ENCODE measurements at regions not wholly inside any gene's neighbourhood (a gene's known extent, or its start where the extent isn't known, plus 50 kb on each side); places are given as distances from the start of the nearest gene placed in this dataset.

DNA sequence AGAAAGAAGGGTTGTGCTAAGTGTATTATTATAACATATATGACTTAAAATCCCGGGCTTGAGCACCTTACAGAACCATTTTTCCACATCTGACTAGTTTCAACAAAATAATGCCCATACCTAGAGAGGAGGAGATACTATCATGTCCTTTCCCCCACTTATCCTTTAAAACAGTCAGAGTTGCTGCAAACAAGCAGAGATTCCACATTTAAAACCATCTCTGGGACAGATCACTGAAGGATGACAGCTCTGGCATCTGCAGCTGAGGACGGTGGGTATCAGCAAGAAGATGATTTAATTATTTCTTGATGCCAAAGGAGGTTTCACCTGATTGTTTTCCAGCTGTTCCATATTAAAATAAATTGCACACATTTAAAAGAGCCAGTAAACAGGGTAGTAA is 328.0 kb upstream of the TMTC1 start:
- DNase-seq (ENCODE audit: low read depth in 1 of 2, low spot score in 1 of 2) (no peak), FAIRE-seq (no peak), ATAC-seq (no peak)
- CTCF ChIA-PET = no interaction called here
- TF ChIP-seq NR3C1 (IDR thresholded peaks at IDR 0.05) (no peak), PHF8 (IDR thresholded peaks at IDR 0.05; ENCODE audit: borderline replicate concordance, low read depth) (no peak), CHD4 (IDR thresholded peaks at IDR 0.05; ENCODE audit: borderline replicate concordance) (no peak), SREBF2 (IDR thresholded peaks at IDR 0.05) (no peak), BHLHE40 (IDR thresholded peaks at IDR 0.05; ENCODE audit: low read depth, low read length) (no peak), HEYL (CRISPR knock-in tag; IDR thresholded peaks at IDR 0.05) (no peak), NPAS2 (CRISPR knock-in tag; IDR thresholded peaks at IDR 0.05; ENCODE audit: borderline replicate concordance) (no peak), ZNF302 (CRISPR knock-in tag; IDR thresholded peaks at IDR 0.05) (no peak), POLR2AphosphoS2 (conservative IDR thresholded peaks at IDR 0.05; ENCODE audit: low read length) (no peak), EHF (CRISPR knock-in tag; IDR thresholded peaks at IDR 0.05) (no peak), FOSB (CRISPR knock-in tag; IDR thresholded peaks at IDR 0.05) (no peak), ZC3H11A (IDR thresholded peaks at IDR 0.05) (no peak), MYC (IDR thresholded peaks at IDR 0.05; ENCODE audit: borderline replicate concordance, low read length) (no peak), TFCP2L1 (CRISPR knock-in tag; IDR thresholded peaks at IDR 0.05) (no peak)
- TF ChIP-seq, protein P1, sequence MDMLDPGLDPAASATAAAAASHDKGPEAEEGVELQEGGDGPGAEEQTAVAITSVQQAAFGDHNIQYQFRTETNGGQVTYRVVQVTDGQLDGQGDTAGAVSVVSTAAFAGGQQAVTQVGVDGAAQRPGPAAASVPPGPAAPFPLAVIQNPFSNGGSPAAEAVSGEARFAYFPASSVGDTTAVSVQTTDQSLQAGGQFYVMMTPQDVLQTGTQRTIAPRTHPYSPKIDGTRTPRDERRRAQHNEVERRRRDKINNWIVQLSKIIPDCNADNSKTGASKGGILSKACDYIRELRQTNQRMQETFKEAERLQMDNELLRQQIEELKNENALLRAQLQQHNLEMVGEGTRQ (IDR thresholded peaks at IDR 0.05) = no peak
- TF ChIP-seq, protein P2, sequence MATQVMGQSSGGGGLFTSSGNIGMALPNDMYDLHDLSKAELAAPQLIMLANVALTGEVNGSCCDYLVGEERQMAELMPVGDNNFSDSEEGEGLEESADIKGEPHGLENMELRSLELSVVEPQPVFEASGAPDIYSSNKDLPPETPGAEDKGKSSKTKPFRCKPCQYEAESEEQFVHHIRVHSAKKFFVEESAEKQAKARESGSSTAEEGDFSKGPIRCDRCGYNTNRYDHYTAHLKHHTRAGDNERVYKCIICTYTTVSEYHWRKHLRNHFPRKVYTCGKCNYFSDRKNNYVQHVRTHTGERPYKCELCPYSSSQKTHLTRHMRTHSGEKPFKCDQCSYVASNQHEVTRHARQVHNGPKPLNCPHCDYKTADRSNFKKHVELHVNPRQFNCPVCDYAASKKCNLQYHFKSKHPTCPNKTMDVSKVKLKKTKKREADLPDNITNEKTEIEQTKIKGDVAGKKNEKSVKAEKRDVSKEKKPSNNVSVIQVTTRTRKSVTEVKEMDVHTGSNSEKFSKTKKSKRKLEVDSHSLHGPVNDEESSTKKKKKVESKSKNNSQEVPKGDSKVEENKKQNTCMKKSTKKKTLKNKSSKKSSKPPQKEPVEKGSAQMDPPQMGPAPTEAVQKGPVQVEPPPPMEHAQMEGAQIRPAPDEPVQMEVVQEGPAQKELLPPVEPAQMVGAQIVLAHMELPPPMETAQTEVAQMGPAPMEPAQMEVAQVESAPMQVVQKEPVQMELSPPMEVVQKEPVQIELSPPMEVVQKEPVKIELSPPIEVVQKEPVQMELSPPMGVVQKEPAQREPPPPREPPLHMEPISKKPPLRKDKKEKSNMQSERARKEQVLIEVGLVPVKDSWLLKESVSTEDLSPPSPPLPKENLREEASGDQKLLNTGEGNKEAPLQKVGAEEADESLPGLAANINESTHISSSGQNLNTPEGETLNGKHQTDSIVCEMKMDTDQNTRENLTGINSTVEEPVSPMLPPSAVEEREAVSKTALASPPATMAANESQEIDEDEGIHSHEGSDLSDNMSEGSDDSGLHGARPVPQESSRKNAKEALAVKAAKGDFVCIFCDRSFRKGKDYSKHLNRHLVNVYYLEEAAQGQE (IDR thresholded peaks at IDR 0.05) = no peak
- no peak overlapping the region for H3K4me3 ChIP-seq
- no peak overlapping the region for H3K27ac ChIP-seq
- no peaks in the 10 kb centered on the region for H3K9me3 ChIP-seq
- H3K4me2 ChIP-seq = no peak overlapping the region
- 2% methylated on average over 2 of the region's 2 CpGs for WGBS (ENCODE audit: missing lambda C conversion rate)
- H3K4me1 ChIP-seq = no peaks in the 10 kb centered on the region
- POLR2A ChIA-PET = no interaction called here

DNA sequence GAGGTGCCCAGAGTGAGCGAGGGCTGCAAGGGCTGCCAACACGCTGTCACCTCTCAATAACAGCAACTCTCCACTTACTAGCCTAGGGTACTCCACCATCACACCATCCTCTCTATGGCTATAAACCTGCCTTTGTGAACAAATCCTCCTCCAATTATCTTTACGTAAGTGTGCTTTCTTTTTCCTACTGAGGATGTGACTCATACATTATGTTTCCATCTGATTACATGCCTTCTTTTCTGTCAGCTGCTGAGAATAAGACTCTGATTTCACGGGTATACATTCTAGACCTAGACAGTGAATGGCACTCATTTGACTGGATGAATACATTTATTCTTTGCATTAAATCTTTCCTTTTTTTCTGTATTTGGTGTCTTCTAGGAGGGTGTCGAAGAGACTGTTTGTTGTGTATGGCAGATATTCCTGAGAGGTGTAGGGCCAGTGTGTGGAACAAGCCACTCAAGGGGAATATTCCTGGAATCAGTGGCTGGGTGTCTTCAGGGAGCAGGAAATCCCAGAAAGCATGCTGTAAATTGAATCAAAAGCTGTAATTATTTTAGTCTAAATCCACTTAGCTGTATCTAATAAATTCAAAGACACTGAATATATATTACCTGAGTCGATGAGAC is 327.3 kb upstream of the TMTC1 start:
- DNase-seq (ENCODE audit: low read depth in 1 of 2, low spot score in 1 of 2) (no peak), FAIRE-seq (no peak), ATAC-seq (no peak)
- POLR2A ChIA-PET = no interaction called here
- H3K4me3 ChIP-seq = no peak overlapping the region
- no peak overlapping the region for H3K27ac ChIP-seq
- CTCF ChIA-PET = interaction anchor here (0.6 kb wide), 1 partner anchor 607 kb away, joined by 3 read pairs; no protein-coding TSS in a partner anchor
- H3K9me3 ChIP-seq = no peaks in the 10 kb centered on the region
- H3K4me1 ChIP-seq = no peaks in the 10 kb centered on the region
- no peak for TF ChIP-seq RCOR1 (IDR thresholded peaks at IDR 0.05; ENCODE audit: low read depth, low read length)
- no peak for TF ChIP-seq MAZ (IDR thresholded peaks at IDR 0.05; ENCODE audit: borderline replicate concordance, low read depth, low read length)
- TF ChIP-seq NR3C1 (IDR thresholded peaks at IDR 0.05) = no peak
- no peak for TF ChIP-seq SMC3 (IDR thresholded peaks at IDR 0.05)
- no peak for TF ChIP-seq CHD4 (IDR thresholded peaks at IDR 0.05; ENCODE audit: borderline replicate concordance)
- TF ChIP-seq, protein P3, sequence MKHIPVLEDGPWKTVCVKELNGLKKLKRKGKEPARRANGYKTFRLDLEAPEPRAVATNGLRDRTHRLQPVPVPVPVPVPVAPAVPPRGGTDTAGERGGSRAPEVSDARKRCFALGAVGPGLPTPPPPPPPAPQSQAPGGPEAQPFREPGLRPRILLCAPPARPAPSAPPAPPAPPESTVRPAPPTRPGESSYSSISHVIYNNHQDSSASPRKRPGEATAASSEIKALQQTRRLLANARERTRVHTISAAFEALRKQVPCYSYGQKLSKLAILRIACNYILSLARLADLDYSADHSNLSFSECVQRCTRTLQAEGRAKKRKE (CRISPR knock-in tag; IDR thresholded peaks at IDR 0.05; ENCODE audit: low read depth) = no peak
- TF ChIP-seq TP53 (CRISPR knock-in tag; IDR thresholded peaks at IDR 0.05) = no peak
- TF ChIP-seq ZNF302 (CRISPR knock-in tag; IDR thresholded peaks at IDR 0.05) = no peak
- TF ChIP-seq NPAS2 (CRISPR knock-in tag; IDR thresholded peaks at IDR 0.05; ENCODE audit: borderline replicate concordance) = no peak
- no peak for TF ChIP-seq GATA3 (IDR thresholded peaks at IDR 0.05; ENCODE audit: borderline replicate concordance)
- TF ChIP-seq EHMT2 (IDR thresholded peaks at IDR 0.05; ENCODE audit: low read depth) = no peak
- TF ChIP-seq RFX5 (IDR thresholded peaks at IDR 0.05) = no peak
- TF ChIP-seq RAD21 (conservative IDR thresholded peaks at IDR 0.05 in 1 of 2, IDR thresholded peaks at IDR 0.05 in 1 of 2) = no peak
- 12% methylated on average over 6 of the region's 6 CpGs for WGBS (ENCODE audit: missing lambda C conversion rate)
- H3K4me2 ChIP-seq = no peak overlapping the region

All from A549 (cell line).